ENCODE measurements at regions not wholly inside any gene's neighbourhood (a gene's known extent, or its start where the extent isn't known, plus 50 kb on each side); places are given as distances from the start of the nearest gene placed in this dataset.
"Not testable (repeated sequence)": the region's sequence is repeated elsewhere in the genome, so short reads cannot be mapped to it uniquely, and the experiment has no call there.

DNA sequence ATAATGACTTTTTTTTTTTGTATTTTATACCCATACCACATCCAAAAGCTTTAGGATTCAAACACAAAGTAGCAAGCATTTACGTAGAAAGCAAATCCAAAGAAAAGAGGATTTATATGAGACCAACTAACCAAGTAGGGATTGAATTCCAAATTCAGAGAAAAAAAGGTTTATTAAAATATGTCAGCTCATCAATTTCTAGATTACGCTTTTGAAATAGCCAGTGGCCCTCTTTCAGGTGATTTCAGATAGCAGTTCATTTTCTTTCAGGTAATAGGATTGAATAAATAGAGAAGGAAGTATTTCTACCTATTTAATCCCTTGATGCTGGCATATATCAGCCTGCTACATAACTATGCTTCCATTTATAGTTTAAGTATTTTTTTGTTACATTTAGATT, 822.3 kb downstream of the PRIM2 start:
- not testable (repeated sequence) for H3K18ac ChIP-seq (ENCODE audit: insufficient read length, low read depth, low read length); H3K27ac Mint-ChIP-seq; H3K23me2 ChIP-seq (ENCODE audit: insufficient read length, low read depth, low read length, poor library complexity, severe bottlenecking); H2BK5ac ChIP-seq (ENCODE audit: insufficient read length, low read length); DNase-seq; H3K9me3 ChIP-seq (ENCODE audit: control insufficient read depth, low read depth, low read length); H4K91ac ChIP-seq (ENCODE audit: insufficient read length, low read depth, low read length); H3K4ac ChIP-seq (ENCODE audit: low read depth, low read length); H3K4me1 ChIP-seq (ENCODE audit: insufficient read depth, low read length); H3K27me3 ChIP-seq (ENCODE audit: insufficient read depth, low read length); H3K23ac ChIP-seq (ENCODE audit: insufficient read length, low read depth, low read length); H2AFZ ChIP-seq (ENCODE audit: low read length); H3K14ac ChIP-seq (ENCODE audit: insufficient read depth, low read length); H4K20me1 ChIP-seq (ENCODE audit: control insufficient read depth, insufficient read depth, insufficient read length); H3K4me2 ChIP-seq (ENCODE audit: insufficient read depth, insufficient read length, low read length); H2BK15ac ChIP-seq (ENCODE audit: low read depth, low read length); H2AK5ac ChIP-seq (ENCODE audit: insufficient read length, low read length); H2BK12ac ChIP-seq (ENCODE audit: insufficient read length, low read depth, low read length); H4K5ac ChIP-seq (ENCODE audit: insufficient read length, low read depth, low read length); H2BK120ac ChIP-seq (ENCODE audit: low read depth, low read length, poor library complexity, severe bottlenecking); H3K9ac ChIP-seq (ENCODE audit: extremely low read depth, insufficient read length, low read length); H2BK20ac ChIP-seq (ENCODE audit: low read depth, low read length, poor library complexity, severe bottlenecking); H3K27me3 Mint-ChIP-seq (ENCODE audit: low read depth); H3T11ph ChIP-seq (ENCODE audit: low read length); H4K8ac ChIP-seq (replicated peaks; ENCODE audit: insufficient read length, low read depth, low read length); H3K4me3 Mint-ChIP-seq; H3K79me1 ChIP-seq (ENCODE audit: insufficient read depth, low read depth, low read length, poor library complexity, severe bottlenecking); H3K79me2 ChIP-seq (ENCODE audit: insufficient read depth, low read length); H3K4me1 Mint-ChIP-seq; H3K27ac ChIP-seq (ENCODE audit: insufficient read length, low read depth, low read length); H3K56ac ChIP-seq (ENCODE audit: insufficient read length, low read depth, low read length)
- Mint-ChIP-seq H3K9me3 (peaks cover 14 to 63% of the 10 kb centered on the region in 2 experiments), H3K36me3 (ENCODE audit: insufficient read depth in 1 of 3, low read depth in 3 of 3) (peaks cover 0 to 13% (median 0%) of the 10 kb centered on the region in 3 experiments; a peak in 2 of 7 replicates)
- no CpG with 5 or more reads among the region's 2 CpGs for WGBS (ENCODE audit: extremely low coverage, insufficient read length, low lambda C conversion rate)

DNA sequence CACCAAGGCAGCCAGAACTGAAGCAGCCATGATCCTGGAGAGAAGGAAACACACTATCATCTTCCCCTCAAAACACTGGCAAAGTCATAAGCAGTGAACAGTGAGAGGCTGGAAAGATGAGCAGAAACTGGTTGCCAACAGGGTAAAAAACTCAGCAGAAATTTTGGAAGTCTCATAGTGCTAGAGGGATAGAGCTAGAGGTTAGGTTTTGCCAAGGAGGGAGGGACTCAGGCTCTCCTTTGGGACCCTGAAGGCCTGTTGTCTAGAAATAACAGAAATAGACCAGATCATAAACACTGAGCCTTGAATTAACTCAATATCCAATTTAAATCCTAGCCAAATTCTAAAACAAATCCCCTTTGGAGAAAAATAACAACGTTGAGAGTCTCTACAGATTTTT, 853.6 kb downstream of the PRIM2 start:
- H2AK5ac ChIP-seq (ENCODE audit: insufficient read length, low read length); H3K79me1 ChIP-seq (ENCODE audit: insufficient read depth, low read depth, low read length, poor library complexity, severe bottlenecking); H4K8ac ChIP-seq (replicated peaks; ENCODE audit: insufficient read length, low read depth, low read length); H3K36me3 Mint-ChIP-seq (ENCODE audit: insufficient read depth in 1 of 3, low read depth in 3 of 3); H3K23ac ChIP-seq (ENCODE audit: insufficient read length, low read depth, low read length); H4K91ac ChIP-seq (ENCODE audit: insufficient read length, low read depth, low read length); H4K5ac ChIP-seq (ENCODE audit: insufficient read length, low read depth, low read length); H3K9me3 ChIP-seq (ENCODE audit: control insufficient read depth, low read depth, low read length); H2BK120ac ChIP-seq (ENCODE audit: low read depth, low read length, poor library complexity, severe bottlenecking); H3K18ac ChIP-seq (ENCODE audit: insufficient read length, low read depth, low read length); H3K79me2 ChIP-seq (ENCODE audit: insufficient read depth, low read length); H3K4me2 ChIP-seq (ENCODE audit: insufficient read depth, insufficient read length, low read length); H3K23me2 ChIP-seq (ENCODE audit: insufficient read length, low read depth, low read length, poor library complexity, severe bottlenecking); H3K27me3 ChIP-seq (ENCODE audit: insufficient read depth, low read length); DNase-seq; H3K4me1 ChIP-seq (ENCODE audit: insufficient read depth, low read length); H3K27ac Mint-ChIP-seq; H3K4ac ChIP-seq (ENCODE audit: low read depth, low read length); H2AFZ ChIP-seq (ENCODE audit: low read length); H4K20me1 ChIP-seq (ENCODE audit: control insufficient read depth, insufficient read depth, insufficient read length); H3K4me3 Mint-ChIP-seq; H3K56ac ChIP-seq (ENCODE audit: insufficient read length, low read depth, low read length); H3K27ac ChIP-seq (ENCODE audit: insufficient read length, low read depth, low read length); H3K14ac ChIP-seq (ENCODE audit: insufficient read depth, low read length); H3T11ph ChIP-seq (ENCODE audit: low read length); H3K27me3 Mint-ChIP-seq (ENCODE audit: low read depth); H3K4me1 Mint-ChIP-seq; H2BK5ac ChIP-seq (ENCODE audit: insufficient read length, low read length); H2BK15ac ChIP-seq (ENCODE audit: low read depth, low read length); H2BK20ac ChIP-seq (ENCODE audit: low read depth, low read length, poor library complexity, severe bottlenecking); H2BK12ac ChIP-seq (ENCODE audit: insufficient read length, low read depth, low read length); H3K9ac ChIP-seq (ENCODE audit: extremely low read depth, insufficient read length, low read length): not testable (repeated sequence)
- no CpG with 5 or more reads among the region's 1 CpG for WGBS (ENCODE audit: extremely low coverage, insufficient read length, low lambda C conversion rate)
- H3K9me3 Mint-ChIP-seq = peaks cover 24 to 67% of the 10 kb centered on the region in 2 experiments
